Tibial nerve (tissue), 4 donors: ENCODE measurements at regions not wholly inside any gene's neighbourhood (a gene's known extent, or its start where the extent isn't known, plus 50 kb on each side); places are given as distances from the start of the nearest gene placed in this dataset.
"Not testable (repeated sequence)": the region's sequence is repeated elsewhere in the genome, so short reads cannot be mapped to it uniquely, and the experiment has no call there.

ENCODE experiments used
- DNase-seq, 2 donors: peaks; one replicate each; pipeline ENCODE4 v3.0.0-alpha.2; 2019; ENCODE audit warnings: low spot score in 2 of 2
- H3K27ac ChIP-seq, 4 donors: fragments of 200-600 bp; sonication (generic) in 3 of 4; one replicate each; pipeline ENCODE4 v1.5.1; 2017 to 2019; ENCODE audit warnings: mild to moderate bottlenecking in 1 of 4
- H3K27me3 ChIP-seq, 2 donors: fragments of 200-600 bp; sonication (generic) in 1 of 2; one replicate each; pipeline versions ENCODE4 v1.5.1 to v1.6.0; 2017 to 2019
- H3K36me3 ChIP-seq, 3 donors: fragments of 200-600 bp; sonication (generic); one replicate each; pipeline ENCODE4 v1.5.1; 2018 to 2019
- H3K4me1 ChIP-seq, 4 donors: fragments of 200-600 bp; sonication (generic) in 3 of 4; one replicate each; pipeline ENCODE4 v1.5.1; 2017 to 2019
- H3K4me3 ChIP-seq, 4 donors: fragments of 200-600 bp; sonication (generic) in 3 of 4; one replicate each; pipeline ENCODE4 v1.5.1; 2017 to 2019; ENCODE audit warnings: mild to moderate bottlenecking in 1 of 4, moderate library complexity in 1 of 4
- H3K9me3 ChIP-seq, 4 donors: fragments of 200-600 bp; sonication (generic) in 3 of 4; one replicate each; pipeline ENCODE4 v1.5.1; 2017 to 2019
- EP300 ChIP-seq, 2 donors: sonication (generic); formaldehyde crosslinking; IDR thresholded peaks; one replicate each; pipeline ENCODE4 v1.6.1; 2017; ENCODE audit warnings: antibody characterized with exemption in 2 of 2, mild to moderate bottlenecking in 1 of 2
- POLR2A ChIP-seq, 2 donors: fragments of 450-650 bp; IDR thresholded peaks; one replicate each; pipeline ENCODE4 v1.6.1; 2017; ENCODE audit warnings: antibody characterized with exemption in 2 of 2, mild to moderate bottlenecking in 2 of 2, moderate library complexity in 2 of 2
- WGBS, 2 donors: methylation state at CpG; one replicate each; pipeline ENCODE4 v1.1.5; 2018; 5-methylcytosine and 5-hydroxymethylcytosine counted together
- TF ChIP-seq, protein P1 (sequence below), 5 experiments: fragments of 200-600 bp in 3 of 5; fragments of 450-650 bp in 2 of 5; sonication (generic) in 3 of 5; IDR thresholded peaks; one replicate each; pipeline ENCODE4 v1.5.1; 2016 to 2019; ENCODE audit warnings: antibody characterized with exemption in 5 of 5, mild to moderate bottlenecking in 3 of 5, moderate library complexity in 2 of 5

DNA sequence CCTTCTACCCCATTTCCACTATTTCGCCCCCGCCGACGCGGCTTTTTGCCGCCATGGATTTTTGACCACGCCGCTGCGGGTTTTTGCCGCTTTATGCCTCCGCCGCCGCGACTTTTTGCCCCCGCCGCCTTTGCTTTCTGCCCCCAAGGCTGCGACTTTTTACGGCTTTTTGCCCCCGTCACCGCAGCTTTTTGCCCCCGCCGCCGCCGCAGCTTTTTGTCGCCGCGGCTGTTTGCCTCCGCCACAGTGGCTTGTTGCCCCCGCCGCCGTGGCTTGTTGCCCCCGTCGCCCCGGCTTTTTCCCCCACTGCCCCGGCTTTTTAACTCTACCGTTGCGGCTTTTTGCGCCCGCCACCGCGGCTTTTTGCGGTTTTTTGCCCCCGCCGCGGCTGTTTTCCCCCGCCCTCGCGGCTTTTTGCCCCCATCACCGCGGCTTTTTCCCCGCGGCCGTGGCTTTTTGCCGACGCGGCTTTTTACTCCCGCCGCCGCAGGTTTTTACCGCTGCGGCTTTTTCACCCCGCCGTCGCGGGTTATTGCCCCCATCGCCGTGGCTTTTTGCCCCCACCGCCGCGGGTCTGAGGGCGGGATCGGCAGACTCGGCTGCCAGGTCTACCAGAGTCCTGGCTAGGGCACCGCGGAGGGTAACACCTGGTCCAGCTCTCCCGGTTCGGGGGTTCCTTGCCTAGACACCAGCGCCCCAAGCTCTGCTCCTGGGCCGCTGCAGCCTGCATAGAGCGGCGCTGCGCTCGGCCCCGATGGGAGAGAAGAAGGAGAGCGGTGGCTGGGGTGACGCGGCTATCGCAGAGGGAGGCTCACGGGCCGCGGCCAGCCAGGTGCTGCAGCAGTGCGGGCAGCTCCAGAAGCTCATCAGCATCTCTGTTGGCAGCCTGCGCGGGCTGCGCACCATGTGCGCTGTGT is 562.7 kb upstream of the WSB1 start:
- TF ChIP-seq, protein P1, sequence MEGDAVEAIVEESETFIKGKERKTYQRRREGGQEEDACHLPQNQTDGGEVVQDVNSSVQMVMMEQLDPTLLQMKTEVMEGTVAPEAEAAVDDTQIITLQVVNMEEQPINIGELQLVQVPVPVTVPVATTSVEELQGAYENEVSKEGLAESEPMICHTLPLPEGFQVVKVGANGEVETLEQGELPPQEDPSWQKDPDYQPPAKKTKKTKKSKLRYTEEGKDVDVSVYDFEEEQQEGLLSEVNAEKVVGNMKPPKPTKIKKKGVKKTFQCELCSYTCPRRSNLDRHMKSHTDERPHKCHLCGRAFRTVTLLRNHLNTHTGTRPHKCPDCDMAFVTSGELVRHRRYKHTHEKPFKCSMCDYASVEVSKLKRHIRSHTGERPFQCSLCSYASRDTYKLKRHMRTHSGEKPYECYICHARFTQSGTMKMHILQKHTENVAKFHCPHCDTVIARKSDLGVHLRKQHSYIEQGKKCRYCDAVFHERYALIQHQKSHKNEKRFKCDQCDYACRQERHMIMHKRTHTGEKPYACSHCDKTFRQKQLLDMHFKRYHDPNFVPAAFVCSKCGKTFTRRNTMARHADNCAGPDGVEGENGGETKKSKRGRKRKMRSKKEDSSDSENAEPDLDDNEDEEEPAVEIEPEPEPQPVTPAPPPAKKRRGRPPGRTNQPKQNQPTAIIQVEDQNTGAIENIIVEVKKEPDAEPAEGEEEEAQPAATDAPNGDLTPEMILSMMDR (IDR thresholded peaks at IDR 0.05), result no peak
- TF ChIP-seq POLR2A (IDR thresholded peaks at IDR 0.05), result no peak
- no peak for TF ChIP-seq EP300 (IDR thresholded peaks at IDR 0.05)

DNA sequence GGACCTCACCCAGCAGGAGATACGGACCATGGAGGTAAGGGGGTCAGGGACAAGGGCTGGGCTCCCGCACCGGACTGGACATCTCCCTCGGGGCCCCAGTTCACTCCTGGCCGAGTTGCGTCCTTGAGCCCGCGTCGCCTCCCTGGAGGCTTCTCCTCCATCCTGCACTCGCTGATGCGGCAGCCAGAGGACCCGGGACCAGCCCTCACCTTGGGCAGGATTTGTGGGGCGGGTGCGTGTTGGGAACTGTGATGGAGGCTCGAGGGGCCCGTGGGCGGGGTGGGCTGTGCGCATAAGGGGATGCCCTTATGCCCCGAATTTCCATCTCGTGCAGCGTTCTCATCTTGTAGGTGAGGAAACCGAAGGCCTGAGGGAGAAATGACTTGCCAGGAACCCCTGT is 562.0 kb upstream of the WSB1 start:
- H3K4me3 ChIP-seq, H3K36me3 ChIP-seq, DNase-seq, H3K4me1 ChIP-seq, H3K27me3 ChIP-seq, H3K27ac ChIP-seq: not testable (repeated sequence)
- WGBS, 2 donors, result 68 to 75% methylated on average over 16 to 22 of the region's 22 CpGs
- H3K9me3 ChIP-seq, result peaks cover 0 to 24% (median 1%) of the 10 kb centered on the region in 4 donors

More for the DNA sequence above, 562.7 kb upstream of the WSB1 start:
- WGBS, 2 donors, result 58 to 65% methylated on average over 93 to 96 of the region's 96 CpGs
- no peak overlapping the region for H3K27ac ChIP-seq
- no peaks in the 10 kb centered on the region for H3K27me3 ChIP-seq
- no peak overlapping the region for H3K4me3 ChIP-seq
- no peaks in the 10 kb centered on the region for H3K36me3 ChIP-seq
- no peak for DNase-seq
- peaks cover 0 to 17% (median 0%) of the 10 kb centered on the region in 4 donors for H3K9me3 ChIP-seq
- H3K4me1 ChIP-seq, result no peaks in the 10 kb centered on the region

DNA sequence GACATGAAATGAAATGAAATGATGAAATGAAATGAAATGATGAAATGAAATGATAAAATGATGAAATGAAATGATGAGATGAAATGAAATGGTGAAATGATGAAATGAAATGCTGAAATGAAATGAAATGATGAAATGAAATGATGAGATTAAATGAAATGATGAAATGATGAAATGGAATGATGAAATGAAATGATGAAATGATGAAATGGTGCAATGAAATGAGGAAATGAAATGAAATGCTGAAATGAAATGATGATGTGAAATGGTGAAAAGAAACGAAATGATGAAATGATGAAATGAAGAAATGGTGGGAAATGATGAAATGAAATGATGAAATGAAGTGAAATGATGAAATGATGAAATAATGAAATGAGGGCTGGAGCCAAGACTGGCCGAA is 559.1 kb upstream of the WSB1 start:
- WGBS, 2 donors, result 52 to 57% methylated on average over 1 to 2 of the region's 2 CpGs
- not testable (repeated sequence) for H3K4me3 ChIP-seq, H3K27me3 ChIP-seq, H3K27ac ChIP-seq, DNase-seq, H3K36me3 ChIP-seq, H3K4me1 ChIP-seq
- peaks cover 0 to 31% (median 3%) of the 10 kb centered on the region in 4 donors for H3K9me3 ChIP-seq

DNA sequence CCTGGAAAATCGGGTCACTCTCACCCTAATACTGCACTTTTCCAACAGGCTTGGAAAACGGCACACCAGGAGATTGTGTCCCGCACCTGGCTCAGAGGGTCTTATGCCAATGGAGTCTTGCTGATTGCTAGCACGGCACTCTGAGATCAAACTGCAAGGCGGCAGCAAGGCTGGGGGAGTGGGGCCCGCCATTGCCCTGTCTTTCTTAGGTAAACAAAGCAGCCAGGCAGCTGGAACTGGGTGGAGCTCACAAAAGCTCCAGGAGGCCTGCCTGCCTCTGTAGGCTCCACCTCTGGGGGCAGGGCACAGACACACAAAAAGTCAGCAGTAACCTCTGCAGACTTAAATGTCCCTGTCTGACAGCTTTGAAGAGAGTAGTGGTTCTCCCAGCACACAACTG is 557.9 kb upstream of the WSB1 start:
- not testable (repeated sequence) for H3K27me3 ChIP-seq, H3K27ac ChIP-seq, DNase-seq, H3K4me1 ChIP-seq, H3K4me3 ChIP-seq, H3K36me3 ChIP-seq
- H3K9me3 ChIP-seq, result peaks cover 0 to 29% (median 3%) of the 10 kb centered on the region in 4 donors
- 60 to 90% methylated on average over 1 to 6 of the region's 6 CpGs for WGBS, 2 donors

DNA sequence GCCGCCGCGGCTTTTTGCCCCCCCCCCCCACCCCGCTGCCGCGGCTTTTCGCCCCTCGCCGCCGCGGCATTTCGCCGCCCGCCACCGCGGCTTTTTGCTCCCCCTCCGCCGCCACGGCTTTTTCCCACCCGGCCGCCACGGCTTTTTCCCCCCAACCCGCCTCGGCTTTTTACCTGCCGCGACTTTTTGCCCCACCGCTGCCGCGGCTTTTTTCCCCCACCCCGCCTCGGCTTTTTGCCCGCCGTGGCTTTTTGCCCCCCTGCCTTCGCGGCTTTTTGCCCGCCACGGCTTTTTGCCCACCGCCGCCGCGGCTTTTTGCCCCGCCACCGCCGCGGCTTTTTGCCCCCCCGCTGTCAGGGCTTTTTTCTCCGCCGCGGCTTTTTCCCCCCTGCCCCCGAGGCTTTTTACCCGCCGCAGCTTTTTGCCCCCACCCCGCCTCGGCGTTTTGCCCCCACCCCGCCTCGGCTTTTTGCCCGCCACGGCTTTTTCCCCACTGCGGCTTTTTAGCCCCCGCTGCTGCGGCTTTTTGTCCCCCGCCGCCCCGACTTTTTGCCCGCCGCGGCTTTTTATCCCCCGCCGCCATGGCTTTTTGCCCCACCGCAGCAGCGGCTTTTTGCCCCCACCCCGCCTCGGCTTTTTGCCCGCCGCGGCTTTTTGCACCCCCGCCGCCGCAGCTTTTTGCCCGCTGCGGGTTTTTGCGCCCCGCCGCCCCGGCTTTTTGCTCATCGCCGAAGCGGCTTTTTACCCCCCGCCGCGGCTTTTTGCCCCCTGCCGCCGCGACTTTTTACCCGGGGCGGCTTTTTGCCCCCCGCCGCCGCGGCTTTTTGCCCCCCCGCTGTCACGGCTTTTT is 527.8 kb upstream of the WSB1 start:
- H3K27me3 ChIP-seq, result no peaks in the 10 kb centered on the region
- no peaks in the 10 kb centered on the region for H3K36me3 ChIP-seq
- TF ChIP-seq EP300 (IDR thresholded peaks at IDR 0.05), result no peak
- TF ChIP-seq, protein P1 (IDR thresholded peaks at IDR 0.05), result no peak
- TF ChIP-seq POLR2A (IDR thresholded peaks at IDR 0.05), result no peak
- 53 to 61% methylated on average over 93 to 97 of the region's 103 CpGs for WGBS, 2 donors
- no peak overlapping the region for H3K27ac ChIP-seq
- H3K4me1 ChIP-seq, result no peaks in the 10 kb centered on the region
- H3K4me3 ChIP-seq, result no peak overlapping the region
- DNase-seq, result no peak
- peaks cover 0 to 9% (median 0%) of the 10 kb centered on the region in 4 donors for H3K9me3 ChIP-seq

DNA sequence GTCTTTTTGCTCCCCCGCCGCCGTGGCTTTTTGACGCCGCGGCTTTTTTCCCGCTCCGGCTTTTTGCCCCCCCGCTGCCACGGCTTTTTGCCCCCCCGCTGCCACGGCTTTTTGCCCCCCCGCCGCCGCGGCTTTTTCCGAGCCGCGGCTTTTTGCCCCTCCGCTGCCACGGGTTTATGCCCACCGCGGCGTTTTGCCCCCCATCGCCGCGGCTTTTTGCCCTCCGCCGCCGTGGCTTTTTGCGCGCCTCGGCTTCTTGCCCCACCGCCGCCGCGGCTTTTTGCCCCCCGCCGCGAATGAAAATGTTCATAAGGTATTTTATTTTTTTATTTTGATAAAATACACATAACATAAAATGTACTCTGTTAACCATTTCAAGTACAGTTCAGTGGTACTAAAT is 527.2 kb upstream of the WSB1 start:
- no peaks in the 10 kb centered on the region for H3K27me3 ChIP-seq
- no peak overlapping the region for H3K27ac ChIP-seq
- peaks cover 0 to 9% (median 0%) of the 10 kb centered on the region in 4 donors for H3K9me3 ChIP-seq
- WGBS, 2 donors, result 65% methylated on average over 37 to 39 of the region's 40 CpGs
- H3K4me3 ChIP-seq, result no peak overlapping the region
- TF ChIP-seq POLR2A (IDR thresholded peaks at IDR 0.05) (no peak), EP300 (IDR thresholded peaks at IDR 0.05) (no peak)
- TF ChIP-seq, protein P1 (IDR thresholded peaks at IDR 0.05), result no peak
- H3K36me3 ChIP-seq, result no peaks in the 10 kb centered on the region
- no peaks in the 10 kb centered on the region for H3K4me1 ChIP-seq
- DNase-seq, result no peak
